Naive thymus-derived CD4-positive, alpha-beta T cell (primary cell): ENCODE measurements at regions not wholly inside any gene's neighbourhood (a gene's known extent, or its start where the extent isn't known, plus 50 kb on each side); places are given as distances from the start of the nearest gene placed in this dataset.

Source experiments
- ATAC-seq: fragments of 150-1000 bp; cut with Tn5 transposase; 2 replicates; pipeline ENCODE4 v1.10.0; 2021; ENCODE audit warnings: mild to moderate bottlenecking, moderate library complexity
- CTCF ChIA-PET: fragments of 350-600 bp; sonication (Branson Sonifier 250); formaldehyde crosslinking; loops from one replicate; lab custom pipeline; 2021; ENCODE audit warnings: antibody characterized with exemption; lab: Charles Lee
- POLR2A ChIA-PET: fragments of 350-600 bp; sonication (Branson Sonifier 250); formaldehyde crosslinking; loops from one replicate; lab custom pipeline; 2021; ENCODE audit warnings: antibody characterized with exemption, inconsistent platforms; lab: Charles Lee
- DNase-seq, 9 donors: peaks; one replicate each; pipeline versions ENCODE4 v3.0.0 to v3.0.0-alpha.2; 2020 to 2022; ENCODE audit warnings: mixed read lengths in 1 of 9
- H3K27ac ChIP-seq: one replicate; pipeline ENCODE4 v1.7.0; 2013; ENCODE audit warnings: mild to moderate bottlenecking, low read depth, low read length, moderate library complexity
- H3K27me3 ChIP-seq, 2 donors: one replicate each; pipeline ENCODE4 v1.7.0; 2013; ENCODE audit warnings: low read length in 2 of 2, mild to moderate bottlenecking in 2 of 2, moderate library complexity in 2 of 2; ENCODE audit not compliant: control insufficient read depth in 2 of 2, insufficient read depth in 2 of 2
- H3K36me3 ChIP-seq, 3 experiments: 1 replicate in 2 of 3; 2 replicates in 1 of 3; pipeline ENCODE4 v1.7.0; 2013; ENCODE audit warnings: low read length in 3 of 3, mild to moderate bottlenecking in 3 of 3, moderate library complexity in 1 of 3; ENCODE audit not compliant: insufficient read depth in 3 of 3, control insufficient read depth in 2 of 3
- H3K4me1 ChIP-seq, 2 donors: one replicate each; pipeline ENCODE4 v1.7.0; 2013; ENCODE audit warnings: low read length in 2 of 2, mild to moderate bottlenecking in 2 of 2, moderate library complexity in 1 of 2; ENCODE audit not compliant: control insufficient read depth in 2 of 2, insufficient read depth in 2 of 2
- H3K4me3 ChIP-seq: 2 replicates; pipeline ENCODE4 v1.7.0; 2013; ENCODE audit warnings: mild to moderate bottlenecking, low read length
- H3K9me3 ChIP-seq, 3 experiments: 1 replicate in 2 of 3; 2 replicates in 1 of 3; pipeline ENCODE4 v1.7.0; 2013; ENCODE audit warnings: low read length in 3 of 3; ENCODE audit not compliant: control insufficient read depth in 2 of 3
- H3K27ac Mint-ChIP-seq, 9 donors: one replicate each; pipeline ENCODE4 v1.8.0; 2020 to 2022; ENCODE audit warnings: mixed read lengths in 9 of 9, mild to moderate bottlenecking in 8 of 9, moderate library complexity in 5 of 9, inconsistent platforms in 2 of 9
- H3K27me3 Mint-ChIP-seq, 5 donors: one replicate each; pipeline ENCODE4 v1.8.0; 2021 to 2022; ENCODE audit warnings: mixed read lengths in 5 of 5, mild to moderate bottlenecking in 1 of 5
- H3K36me3 Mint-ChIP-seq, 5 donors: one replicate each; pipeline ENCODE4 v1.8.0; 2020 to 2022; ENCODE audit warnings: mixed read lengths in 5 of 5, mild to moderate bottlenecking in 3 of 5, inconsistent platforms in 1 of 5
- H3K4me1 Mint-ChIP-seq, 7 donors: one replicate each; pipeline ENCODE4 v1.8.0; 2020 to 2022; ENCODE audit warnings: mixed read lengths in 7 of 7, mild to moderate bottlenecking in 3 of 7, inconsistent platforms in 1 of 7
- H3K4me3 Mint-ChIP-seq, 10 donors: one replicate each; pipeline ENCODE4 v1.8.0; 2020 to 2022; ENCODE audit warnings: mild to moderate bottlenecking in 10 of 10, mixed read lengths in 10 of 10, moderate library complexity in 6 of 10, inconsistent platforms in 2 of 10
- H3K9me3 Mint-ChIP-seq, 11 donors: one replicate each; pipeline ENCODE4 v1.8.0; 2020 to 2022; ENCODE audit warnings: mixed read lengths in 11 of 11, mild to moderate bottlenecking in 4 of 11, inconsistent platforms in 1 of 11, moderate library complexity in 1 of 11
- intact Hi-C, 2 donors: fragments of 100-400 bp; cut with micrococcal nuclease; formaldehyde crosslinking; loops; one replicate each; pipeline ENCODE4 v1.15.1; 2023

DNA sequence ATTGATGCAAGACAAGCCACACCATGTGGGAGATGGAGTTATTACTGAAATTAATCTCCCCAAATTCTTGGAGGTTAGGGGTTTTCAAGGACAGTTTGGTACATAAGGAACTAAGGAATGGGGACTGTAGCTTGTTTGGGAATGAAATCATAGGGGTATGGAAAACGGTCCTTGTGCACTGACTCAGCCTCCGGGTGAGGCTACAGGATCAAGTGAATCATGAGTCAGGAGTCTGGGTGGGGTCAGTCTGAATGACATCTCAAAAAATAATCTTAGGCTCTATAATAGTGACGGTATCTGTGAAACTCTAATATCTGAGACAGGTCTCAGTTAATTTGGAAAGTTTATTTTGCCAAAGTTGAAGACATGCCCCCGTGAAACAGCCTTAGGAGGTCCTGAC, 128.5 kb upstream of the CYSLTR1 start:
- no peaks in the 10 kb centered on the region for H3K4me1 Mint-ChIP-seq
- peaks cover 0 to 26% (median 3%) of the 10 kb centered on the region in 11 donors for H3K9me3 Mint-ChIP-seq
- Histone ChIP-seq H3K9me3 (no peaks in the 10 kb centered on the region), H3K4me1 (no peaks in the 10 kb centered on the region), H3K27ac (no peak overlapping the region), H3K27me3 (no peaks in the 10 kb centered on the region), H3K36me3 (no peaks in the 10 kb centered on the region), H3K4me3 (no peak overlapping the region)
- H3K27me3 Mint-ChIP-seq = no peaks in the 10 kb centered on the region
- ChIA-PET CTCF (no interaction called here), POLR2A (no interaction called here)
- H3K36me3 Mint-ChIP-seq = no peaks in the 10 kb centered on the region
- intact Hi-C loops = no loop called here
- ATAC-seq (no peak), DNase-seq (no peak)
- no peak overlapping the region for H3K27ac Mint-ChIP-seq
- no peak overlapping the region for H3K4me3 Mint-ChIP-seq

DNA sequence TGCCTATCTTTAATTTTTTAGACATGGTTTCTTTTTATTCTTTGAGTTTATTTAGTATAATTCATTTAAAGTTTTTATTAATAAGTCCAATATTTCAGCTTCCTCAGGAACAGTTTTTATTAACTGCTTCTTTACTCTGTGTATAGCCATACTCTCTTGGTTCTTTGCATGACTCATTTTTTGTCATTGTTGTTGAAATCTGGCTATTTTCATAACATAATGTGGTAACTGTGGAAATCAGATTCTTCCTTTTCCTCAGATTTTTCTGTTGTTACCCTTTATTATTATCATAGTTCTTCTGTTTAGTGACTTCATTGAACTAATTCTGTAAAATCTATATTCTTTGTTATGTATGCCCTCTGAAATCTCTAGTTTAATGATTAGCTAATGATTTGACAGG, 124.9 kb upstream of the CYSLTR1 start:
- H3K27ac Mint-ChIP-seq = no peak overlapping the region
- ChIA-PET POLR2A (interaction anchor here (0.8 kb wide), 1 partner anchor 42 kb away, joined by 3 read pairs; no protein-coding TSS in a partner anchor), CTCF (no interaction called here)
- Histone ChIP-seq H3K36me3 (no peaks in the 10 kb centered on the region), H3K4me3 (no peak overlapping the region), H3K9me3 (no peaks in the 10 kb centered on the region), H3K27ac (no peak overlapping the region), H3K4me1 (no peaks in the 10 kb centered on the region), H3K27me3 (no peaks in the 10 kb centered on the region)
- peaks cover 0 to 5% (median 0%) of the 10 kb centered on the region in 5 donors for H3K36me3 Mint-ChIP-seq
- intact Hi-C loops = no loop called here
- no peaks in the 10 kb centered on the region for H3K4me1 Mint-ChIP-seq
- no peaks in the 10 kb centered on the region for H3K27me3 Mint-ChIP-seq
- H3K4me3 Mint-ChIP-seq = no peak overlapping the region
- DNase-seq (no peak), ATAC-seq (no peak)
- peaks cover 0 to 21% (median 6%) of the 10 kb centered on the region in 11 donors for H3K9me3 Mint-ChIP-seq

DNA sequence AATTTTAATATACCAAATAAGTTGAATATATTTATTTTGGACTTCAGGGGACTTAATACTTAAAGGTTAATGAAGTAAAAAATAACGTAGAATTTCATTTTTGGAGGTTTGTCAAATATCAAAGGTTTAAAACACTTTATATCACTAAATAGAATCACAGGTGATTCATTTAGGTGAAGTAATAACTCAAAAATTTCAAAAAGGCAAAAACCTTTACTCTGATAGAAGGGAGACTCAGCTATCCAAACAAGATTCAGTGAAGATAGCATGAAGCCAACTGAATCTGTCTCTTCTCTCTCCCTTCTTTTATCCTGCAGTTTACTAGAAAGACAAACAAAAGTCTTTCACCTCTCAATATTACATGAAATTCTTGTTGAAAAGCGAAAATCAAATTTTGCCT, 110.2 kb upstream of the CYSLTR1 start:
- Mint-ChIP-seq H3K4me1 (peaks cover 0 to 2% (median 0%) of the 10 kb centered on the region in 7 donors), H3K4me3 (no peak overlapping the region), H3K27me3 (no peaks in the 10 kb centered on the region), H3K9me3 (peaks cover 0 to 4% (median 0%) of the 10 kb centered on the region in 11 donors), H3K36me3 (peaks cover 0 to 5% (median 0%) of the 10 kb centered on the region in 5 donors), H3K27ac (no peak overlapping the region)
- DNase-seq (no peak), ATAC-seq (no peak)
- Histone ChIP-seq H3K36me3 (no peaks in the 10 kb centered on the region), H3K4me3 (no peak overlapping the region), H3K4me1 (no peaks in the 10 kb centered on the region), H3K9me3 (no peaks in the 10 kb centered on the region), H3K27me3 (no peaks in the 10 kb centered on the region), H3K27ac (no peak overlapping the region)
- ChIA-PET POLR2A (no interaction called here), CTCF (no interaction called here)
- intact Hi-C loops = loop anchor here in 1 of 2 donors (10.0 kb wide), 1 partner anchor 77 kb away; no protein-coding TSS in a partner anchor

DNA sequence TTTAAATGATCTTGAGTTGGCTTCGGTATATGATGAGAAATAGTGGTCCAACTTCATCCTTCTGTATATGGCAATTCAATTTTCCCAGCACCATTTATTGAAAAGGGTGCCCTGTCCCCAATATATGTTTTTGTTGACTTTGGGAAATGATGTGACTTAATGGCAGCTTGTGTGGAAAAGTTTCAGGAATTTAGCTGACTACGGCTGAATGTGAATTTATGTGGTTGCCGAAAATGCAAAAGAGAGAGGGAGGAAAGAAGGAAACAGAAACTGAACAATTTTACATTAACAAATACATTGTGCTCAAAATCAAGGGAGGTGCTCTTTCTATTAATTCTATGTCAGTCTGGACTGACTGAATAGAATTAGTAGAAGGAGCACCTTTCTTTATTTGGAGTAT, 101.8 kb upstream of the CYSLTR1 start:
- intact Hi-C loops = no loop called here
- ChIA-PET CTCF (no interaction called here), POLR2A (no interaction called here)
- Mint-ChIP-seq H3K4me3 (no peak overlapping the region), H3K27ac (no peak overlapping the region), H3K9me3 (peaks cover 0 to 16% (median 0%) of the 10 kb centered on the region in 11 donors), H3K4me1 (peaks cover 0 to 9% (median 0%) of the 10 kb centered on the region in 7 donors), H3K36me3 (peaks cover 0 to 6% (median 0%) of the 10 kb centered on the region in 5 donors), H3K27me3 (no peaks in the 10 kb centered on the region)
- ATAC-seq (no peak), DNase-seq (no peak)
- H3K27me3 ChIP-seq = no peaks in the 10 kb centered on the region
- no peaks in the 10 kb centered on the region for H3K36me3 ChIP-seq
- H3K9me3 ChIP-seq = no peaks in the 10 kb centered on the region
- H3K4me3 ChIP-seq = no peak overlapping the region
- H3K4me1 ChIP-seq = no peaks in the 10 kb centered on the region
- no peak overlapping the region for H3K27ac ChIP-seq

DNA sequence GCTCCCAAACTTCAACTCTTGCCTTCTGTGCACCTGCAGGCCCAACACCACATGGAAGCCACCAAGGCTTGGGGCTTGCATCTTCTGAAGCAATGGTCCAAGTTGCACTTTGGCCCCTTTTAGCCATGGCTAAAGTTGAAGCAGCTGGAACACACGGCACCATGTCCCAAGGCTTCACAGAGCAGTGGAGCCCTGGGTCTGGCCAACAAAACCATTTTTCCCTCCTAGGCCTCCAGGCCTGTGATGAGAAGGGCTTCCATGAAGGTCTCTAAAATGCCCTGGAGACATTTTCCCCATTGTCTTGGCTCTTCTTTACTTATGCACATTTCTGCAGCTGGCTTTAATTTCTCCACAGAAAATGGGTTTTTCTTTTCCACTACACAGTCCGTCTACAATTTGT, 61.3 kb upstream of the CYSLTR1 start:
- ATAC-seq (no peak), DNase-seq (no peak)
- no peaks in the 10 kb centered on the region for H3K27me3 Mint-ChIP-seq
- Histone ChIP-seq H3K4me3 (no peak overlapping the region), H3K27me3 (no peaks in the 10 kb centered on the region), H3K36me3 (no peaks in the 10 kb centered on the region), H3K9me3 (no peaks in the 10 kb centered on the region), H3K4me1 (no peaks in the 10 kb centered on the region), H3K27ac (no peak overlapping the region)
- no peaks in the 10 kb centered on the region for H3K4me1 Mint-ChIP-seq
- CTCF ChIA-PET = no interaction called here
- H3K4me3 Mint-ChIP-seq = no peak overlapping the region
- H3K36me3 Mint-ChIP-seq = peaks cover 3 to 17% (median 4%) of the 10 kb centered on the region in 5 donors
- H3K9me3 Mint-ChIP-seq = peaks cover 0 to 34% (median 12%) of the 10 kb centered on the region in 11 donors
- intact Hi-C loops = no loop called here
- POLR2A ChIA-PET = no interaction called here
- H3K27ac Mint-ChIP-seq = no peak overlapping the region

DNA sequence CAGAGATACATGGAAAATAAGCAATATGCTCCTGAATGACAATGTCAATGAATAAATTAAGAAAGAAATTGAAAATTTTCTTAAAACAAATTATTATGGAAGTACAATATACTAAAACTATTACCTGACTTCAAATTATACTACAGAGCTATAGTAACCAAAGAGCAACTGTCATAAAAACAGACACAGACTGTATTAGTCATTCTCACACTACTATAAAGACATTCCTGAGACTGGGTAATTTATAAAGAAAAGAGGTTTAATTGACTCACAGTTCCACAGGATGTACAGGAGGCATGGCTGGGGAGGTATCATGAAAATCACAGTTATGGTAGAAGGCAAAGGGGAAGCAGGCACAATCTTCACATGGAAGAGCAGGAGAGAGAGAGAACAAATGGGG, 60.0 kb upstream of the CYSLTR1 start:
- CTCF ChIA-PET = no interaction called here
- Histone ChIP-seq H3K27me3 (no peaks in the 10 kb centered on the region), H3K4me3 (no peak overlapping the region), H3K36me3 (no peaks in the 10 kb centered on the region), H3K4me1 (no peaks in the 10 kb centered on the region), H3K9me3 (no peaks in the 10 kb centered on the region), H3K27ac (no peak overlapping the region)
- Mint-ChIP-seq H3K9me3 (peaks cover 0 to 34% (median 12%) of the 10 kb centered on the region in 11 donors), H3K4me3 (no peak overlapping the region), H3K36me3 (peaks cover 3 to 16% (median 4%) of the 10 kb centered on the region in 5 donors), H3K4me1 (no peaks in the 10 kb centered on the region), H3K27me3 (no peaks in the 10 kb centered on the region), H3K27ac (no peak overlapping the region)
- POLR2A ChIA-PET = no interaction called here
- DNase-seq (no peak), ATAC-seq (no peak)
- intact Hi-C loops = no loop called here

DNA sequence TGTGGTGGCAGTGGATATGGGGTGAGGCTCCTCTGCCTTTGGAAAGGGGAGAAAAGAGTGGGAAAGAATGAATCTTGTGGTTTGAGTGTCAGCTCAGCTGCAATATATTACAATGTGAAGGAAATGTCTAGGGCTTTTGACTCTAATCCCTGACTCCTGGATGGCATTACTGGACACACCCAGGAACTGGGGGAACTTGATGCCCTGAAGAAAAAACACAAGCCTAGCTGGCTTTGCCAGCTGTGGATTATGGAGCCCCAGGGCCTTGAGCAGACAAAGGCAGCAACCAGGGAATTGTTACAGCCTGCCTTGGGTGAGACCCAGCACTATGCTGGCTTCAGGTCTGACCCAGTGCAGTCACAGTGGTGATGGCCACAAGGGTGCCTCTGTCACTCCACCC, 57.1 kb upstream of the CYSLTR1 start:
- H3K36me3 ChIP-seq = no peaks in the 10 kb centered on the region
- no peaks in the 10 kb centered on the region for H3K27me3 Mint-ChIP-seq
- H3K4me1 Mint-ChIP-seq = peaks cover 0 to 3% (median 1%) of the 10 kb centered on the region in 7 donors
- H3K27me3 ChIP-seq = no peaks in the 10 kb centered on the region
- H3K27ac Mint-ChIP-seq = no peak overlapping the region
- POLR2A ChIA-PET = no interaction called here
- peaks cover 0 to 33% (median 13%) of the 10 kb centered on the region in 11 donors for H3K9me3 Mint-ChIP-seq
- H3K27ac ChIP-seq = no peak overlapping the region
- no peak overlapping the region for H3K4me3 ChIP-seq
- peaks cover 0 to 21% (median 4%) of the 10 kb centered on the region in 5 donors for H3K36me3 Mint-ChIP-seq
- H3K4me3 Mint-ChIP-seq = no peak overlapping the region
- no peaks in the 10 kb centered on the region for H3K9me3 ChIP-seq
- intact Hi-C loops = no loop called here
- H3K4me1 ChIP-seq = no peaks in the 10 kb centered on the region
- DNase-seq (no peak), ATAC-seq (no peak)
- CTCF ChIA-PET = no interaction called here
